Lung (tissue), 11 donors: ENCODE measurements at regions not wholly inside any gene's neighbourhood (a gene's known extent, or its start where the extent isn't known, plus 50 kb on each side); places are given as distances from the start of the nearest gene placed in this dataset.
A peak's percentile ranks its signal among the peaks of the same experiment; 100 is the strongest.

Source experiments
- ATAC-seq: fragments of 200-7000 bp; cut with Tn5 transposase; one replicate; pipeline ENCODE4 v1.9.1; 2020; ENCODE audit warnings: moderate number of reproducible peaks; ENCODE audit not compliant: insufficient read depth, low FRiP score
- DNase-seq, 3 donors: peaks; one replicate each; pipeline ENCODE4 v3.0.0-alpha.2; 2013 to 2017
- H3K27ac ChIP-seq, 2 donors: one replicate each; pipeline ENCODE4 v1.5.1; 2013; ENCODE audit warnings: mild to moderate bottlenecking in 2 of 2, moderate library complexity in 2 of 2, control low read depth in 1 of 2, inconsistent platforms in 1 of 2, low read depth in 1 of 2, low read length in 1 of 2
- H3K27me3 ChIP-seq, 3 donors: one replicate each; pipeline ENCODE4 v1.5.1; 2013; ENCODE audit warnings: low read length in 2 of 3; ENCODE audit not compliant: control insufficient read depth in 3 of 3, insufficient read depth in 3 of 3
- H3K36me3 ChIP-seq, 4 donors: one replicate each; pipeline ENCODE4 v1.5.1; 2013; ENCODE audit warnings: low read length in 4 of 4, mild to moderate bottlenecking in 1 of 4, moderate library complexity in 1 of 4; ENCODE audit not compliant: control insufficient read depth in 4 of 4, insufficient read depth in 4 of 4
- H3K4me1 ChIP-seq, 5 donors: one replicate each; pipeline ENCODE4 v1.5.1; 2013; ENCODE audit warnings: low read length in 5 of 5, mild to moderate bottlenecking in 2 of 5, moderate library complexity in 1 of 5; ENCODE audit not compliant: control insufficient read depth in 5 of 5, insufficient read depth in 5 of 5
- H3K4me3 ChIP-seq: one replicate; pipeline ENCODE4 v1.5.1; 2013; ENCODE audit warnings: mild to moderate bottlenecking, control low read depth, moderate library complexity
- H3K9ac ChIP-seq, 2 donors: one replicate each; pipeline ENCODE4 v1.5.1; 2013; ENCODE audit warnings: low read length in 2 of 2, control low read depth in 1 of 2; ENCODE audit not compliant: insufficient read depth in 1 of 2
- H3K9me3 ChIP-seq, 4 donors: one replicate each; pipeline ENCODE4 v1.5.1; 2013; ENCODE audit warnings: low read length in 3 of 4, mild to moderate bottlenecking in 1 of 4, moderate library complexity in 1 of 4; ENCODE audit not compliant: control insufficient read depth in 4 of 4, insufficient read depth in 3 of 4
- WGBS, 2 donors: extraction: QIAGEN DNeasy Blood & Tissue Kit; methylation state at CpG; one replicate each; pipeline ENCODE4 v1.1.7; 2013; 5-methylcytosine and 5-hydroxymethylcytosine counted together
- TF ChIP-seq, protein P1 (sequence below): IDR thresholded peaks from 2 replicates; pipeline ENCODE4 v1.5.1; 2012; ENCODE audit warnings: mild to moderate bottlenecking; ENCODE audit errors: control extremely low read depth, extremely low read depth
- donor health status: control.
- donor health status: control.
- donor health status: Bipolar disorder and iron deficiency.
- donor health status: healthy.
- donor health status: DM: yes; HTN: yes; CAD: no.

DNA sequence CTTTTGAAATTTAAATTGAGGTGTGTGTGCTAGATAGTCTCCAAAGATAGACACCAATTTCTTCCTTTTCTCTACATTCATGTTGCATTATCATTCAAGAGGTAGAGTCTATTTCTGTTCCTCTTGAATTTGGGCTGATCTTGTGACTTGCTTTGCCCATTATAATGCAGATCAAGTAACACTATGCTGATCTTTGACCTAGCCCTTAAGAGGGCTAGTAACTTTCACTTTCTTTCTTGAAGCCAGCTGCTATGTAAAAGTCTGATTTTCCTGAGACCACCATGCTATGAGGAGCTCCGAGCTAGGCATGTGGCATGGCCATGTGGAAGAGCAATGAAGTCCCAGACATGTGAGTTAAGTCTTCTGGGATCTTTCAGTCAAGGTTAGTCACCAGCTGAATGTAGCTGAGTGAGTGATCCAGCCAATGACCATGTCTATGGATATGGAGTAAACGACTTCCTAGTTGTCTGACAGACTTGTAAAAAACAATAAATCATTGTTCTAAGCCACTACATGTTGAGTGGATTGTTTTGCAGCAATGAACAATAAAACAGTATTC is 189.4 kb upstream of the CWC22 start:
- 60 to 76% methylated on average over 2 of the region's 2 CpGs for WGBS, 2 donors
- TF ChIP-seq, protein P1, sequence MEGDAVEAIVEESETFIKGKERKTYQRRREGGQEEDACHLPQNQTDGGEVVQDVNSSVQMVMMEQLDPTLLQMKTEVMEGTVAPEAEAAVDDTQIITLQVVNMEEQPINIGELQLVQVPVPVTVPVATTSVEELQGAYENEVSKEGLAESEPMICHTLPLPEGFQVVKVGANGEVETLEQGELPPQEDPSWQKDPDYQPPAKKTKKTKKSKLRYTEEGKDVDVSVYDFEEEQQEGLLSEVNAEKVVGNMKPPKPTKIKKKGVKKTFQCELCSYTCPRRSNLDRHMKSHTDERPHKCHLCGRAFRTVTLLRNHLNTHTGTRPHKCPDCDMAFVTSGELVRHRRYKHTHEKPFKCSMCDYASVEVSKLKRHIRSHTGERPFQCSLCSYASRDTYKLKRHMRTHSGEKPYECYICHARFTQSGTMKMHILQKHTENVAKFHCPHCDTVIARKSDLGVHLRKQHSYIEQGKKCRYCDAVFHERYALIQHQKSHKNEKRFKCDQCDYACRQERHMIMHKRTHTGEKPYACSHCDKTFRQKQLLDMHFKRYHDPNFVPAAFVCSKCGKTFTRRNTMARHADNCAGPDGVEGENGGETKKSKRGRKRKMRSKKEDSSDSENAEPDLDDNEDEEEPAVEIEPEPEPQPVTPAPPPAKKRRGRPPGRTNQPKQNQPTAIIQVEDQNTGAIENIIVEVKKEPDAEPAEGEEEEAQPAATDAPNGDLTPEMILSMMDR = no peak
- Histone ChIP-seq H3K36me3 (no peaks in the 10 kb centered on the region), H3K27me3 (no peaks in the 10 kb centered on the region), H3K4me1 (peaks cover 0 to 12% (median 0%) of the 10 kb centered on the region in 5 donors), H3K4me3 (no peak overlapping the region), H3K9me3 (no peaks in the 10 kb centered on the region), H3K27ac (no peak overlapping the region), H3K9ac (no peak overlapping the region)
- no peak for DNase-seq
- ATAC-seq = no peak

DNA sequence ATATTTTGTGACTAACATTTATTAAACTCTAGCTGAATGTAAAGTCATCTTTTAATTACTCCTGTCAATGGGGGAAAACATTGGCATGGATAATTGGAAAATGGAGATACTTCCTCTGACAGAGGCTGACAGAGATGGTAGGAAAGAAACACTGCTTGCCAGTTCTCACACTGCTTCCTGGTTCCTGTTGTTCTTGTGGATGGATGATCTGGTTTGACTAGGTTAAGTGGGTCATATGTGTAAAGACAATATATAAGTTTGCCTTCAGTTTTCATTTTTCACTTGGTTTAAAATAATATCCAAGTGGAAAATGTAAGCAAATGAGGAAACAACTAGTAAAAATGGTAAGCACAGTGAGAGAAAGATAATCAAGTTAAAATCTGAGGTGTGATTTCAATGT is 188.8 kb upstream of the CWC22 start:
- Histone ChIP-seq H3K4me1 (peaks cover 0 to 14% (median 0%) of the 10 kb centered on the region in 5 donors), H3K27me3 (no peaks in the 10 kb centered on the region), H3K36me3 (no peaks in the 10 kb centered on the region), H3K27ac (no peak overlapping the region), H3K9ac (no peak overlapping the region), H3K4me3 (no peak overlapping the region), H3K9me3 (no peaks in the 10 kb centered on the region)
- TF ChIP-seq, protein P1 = no peak
- ATAC-seq (no peak), DNase-seq (no peak)

DNA sequence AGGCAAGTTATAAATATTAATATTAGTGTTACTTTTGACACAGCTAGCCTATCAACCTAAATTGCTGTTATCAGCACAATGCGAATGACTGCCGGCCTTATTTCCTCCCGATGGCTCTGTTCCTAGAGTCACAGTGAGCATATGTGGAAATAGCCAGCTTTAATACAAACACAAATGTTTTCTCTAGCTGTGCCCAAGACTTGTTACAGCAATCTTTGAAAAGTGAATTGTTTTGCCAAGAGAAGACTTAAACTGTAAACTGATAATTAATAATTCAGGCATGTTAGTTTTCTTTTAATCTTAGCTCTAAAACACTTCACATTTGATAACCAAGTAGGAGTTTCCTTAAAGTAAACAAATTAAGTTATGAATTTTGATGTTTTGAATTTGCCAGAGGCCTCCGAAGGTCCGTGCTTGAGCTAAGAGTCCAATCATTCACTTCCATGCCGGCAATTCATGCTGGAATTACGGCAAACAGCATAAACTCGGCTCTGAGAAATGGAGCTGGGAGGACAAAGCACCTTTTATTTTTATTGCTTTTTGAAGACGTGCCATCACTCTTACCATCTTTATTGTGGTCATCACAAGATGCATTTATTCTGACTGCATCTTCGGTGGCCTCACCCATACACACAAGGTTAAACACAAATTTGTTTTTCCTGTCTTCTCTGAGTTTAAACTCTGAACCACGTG is 184.5 kb upstream of the CWC22 start:
- Histone ChIP-seq H3K9ac (no peak overlapping the region), H3K27me3 (no peaks in the 10 kb centered on the region), H3K4me3 (no peak overlapping the region), H3K36me3 (no peaks in the 10 kb centered on the region), H3K4me1 (peaks cover 0 to 14% (median 0%) of the 10 kb centered on the region in 5 donors), H3K9me3 (no peaks in the 10 kb centered on the region), H3K27ac (no peak overlapping the region)
- ATAC-seq (no peak), DNase-seq (peak; percentile 57 to 92 (median 90))
- 53 to 75% methylated on average over 11 of the region's 11 CpGs for WGBS, 2 donors
- TF ChIP-seq, protein P1 = no peak
